ENCODE measurements at regions not wholly inside any gene's neighbourhood (a gene's known extent, or its start where the extent isn't known, plus 50 kb on each side); places are given as distances from the start of the nearest gene placed in this dataset.

GRCh38 chr11:115674937-115675544 lies 170.8 kb upstream of the CADM1 start:
- no peak for TF ChIP-seq CTCF (IDR thresholded peaks at IDR 0.05)
- no peak for TF ChIP-seq EP300 (IDR thresholded peaks at IDR 0.05)
